A549 (cell line): ENCODE measurements at regions not wholly inside any gene's neighbourhood (a gene's known extent, or its start where the extent isn't known, plus 50 kb on each side); places are given as distances from the start of the nearest gene placed in this dataset.
"Not testable (repeated sequence)": the region's sequence is repeated elsewhere in the genome, so short reads cannot be mapped to it uniquely, and the experiment has no call there.

Experiments
- ATAC-seq, 2 experiments: fragments of 200-7000 bp in 1 of 2; fragments of >200 bp in 1 of 2; cut with Nextera tagmentation in 1 of 2; cut with Tn5 transposase in 1 of 2; 3 replicates each; pipeline versions ENCODE4 v1.8.0 to v1.9.1; 2018 to 2020; ENCODE audit warnings: mild to moderate bottlenecking in 1 of 2, moderate library complexity in 1 of 2
- CTCF ChIA-PET: fragments of 300-600 bp; sonication (Branson Sonifier 250); formaldehyde crosslinking; extraction: SDS; loops from one replicate; lab custom pipeline; 2021; ENCODE audit warnings: antibody characterized with exemption, inconsistent platforms; lab: Yijun Ruan, JAX
- POLR2A ChIA-PET: fragments of 350-600 bp; formaldehyde crosslinking; extraction: SDS; loops from one replicate; lab custom pipeline; 2021; ENCODE audit warnings: antibody characterized with exemption, inconsistent platforms; lab: Yijun Ruan, JAX
- DNase-seq, 2 experiments: peaks; one replicate each; pipeline versions ENCODE4 v3.0.0 to v3.0.0-alpha.2; 2011 to 2016; ENCODE audit warnings: low read depth in 1 of 2, low spot score in 1 of 2
- FAIRE-seq: peaks from 2 replicates; lab custom pipeline; 2011; peaks lifted over from hg19 to GRCh38; lab: Jason Lieb, UNC
- H3K27ac ChIP-seq, 2 experiments: fragments of >200 bp; sonication (Bioruptor Twin); formaldehyde crosslinking; 3 replicates each; pipeline ENCODE4 v1.5.1; 2016 to 2017
- H3K4me1 ChIP-seq: fragments of >200 bp; sonication (Bioruptor Twin); formaldehyde crosslinking; 3 replicates; pipeline ENCODE4 v1.6.1; 2016
- H3K4me2 ChIP-seq: fragments of >200 bp; sonication (Bioruptor Twin); formaldehyde crosslinking; 3 replicates; pipeline ENCODE4 v1.6.1; 2016
- H3K4me3 ChIP-seq: fragments of >200 bp; sonication (Bioruptor Twin); formaldehyde crosslinking; 3 replicates; pipeline ENCODE4 v1.5.1; 2016
- H3K9me3 ChIP-seq: fragments of >200 bp; sonication (Bioruptor Twin); formaldehyde crosslinking; 3 replicates; pipeline ENCODE4 v1.6.1; 2016
- CBX2 ChIP-seq: fragments of 200-600 bp; sonication (generic); IDR thresholded peaks from 2 replicates; pipeline ENCODE4 v1.6.1; 2016; ENCODE audit warnings: low read depth, mild to moderate bottlenecking, borderline replicate concordance
- CBX8 ChIP-seq: fragments of 200-600 bp; sonication (generic); IDR thresholded peaks from 2 replicates; pipeline ENCODE4 v1.6.1; 2016
- CHD2 ChIP-seq: fragments of 150-350 bp; IDR thresholded peaks from 2 replicates; pipeline ENCODE4 v1.6.1; 2014; ENCODE audit warnings: low read length; ENCODE audit not compliant: partially characterized antibody
- EP300 ChIP-seq, 2 experiments: fragments of >200 bp; sonication (Bioruptor Twin); formaldehyde crosslinking; IDR thresholded peaks; 2 replicates in 1 of 2; 3 replicates in 1 of 2; pipeline ENCODE4 v1.6.1; 2016 to 2017
- ESRRA ChIP-seq: fragments of 150-350 bp; IDR thresholded peaks from 2 replicates; pipeline ENCODE4 v1.6.1; 2014; ENCODE audit warnings: mild to moderate bottlenecking, low read length, borderline replicate concordance
- HEYL ChIP-seq: fragments of 250-450 bp; sonication (Bioruptor Pico); IDR thresholded peaks from 2 replicates; pipeline ENCODE4 v1.8.0; 2021; ENCODE audit warnings: mild to moderate bottlenecking, moderate library complexity
- HOXB13 ChIP-seq: fragments of 250-450 bp; sonication (Bioruptor Pico); IDR thresholded peaks from 2 replicates; pipeline ENCODE4 v1.5.0; 2020; ENCODE audit warnings: low read depth, mild to moderate bottlenecking, moderate library complexity
- NPAS2 ChIP-seq: fragments of 250-450 bp; sonication (Bioruptor Pico); IDR thresholded peaks from 2 replicates; pipeline ENCODE4 v1.8.0; 2022; ENCODE audit warnings: mild to moderate bottlenecking, moderate library complexity, borderline replicate concordance
- NR3C1 ChIP-seq: fragments of >200 bp; sonication (Bioruptor Twin); formaldehyde crosslinking; IDR thresholded peaks from 3 replicates; pipeline ENCODE4 v1.6.1; 2017
- PHF8 ChIP-seq: fragments of 200-600 bp; sonication (generic); IDR thresholded peaks from 2 replicates; pipeline ENCODE4 v1.6.1; 2016; ENCODE audit warnings: low read depth, mild to moderate bottlenecking, antibody characterized with exemption, moderate library complexity, borderline replicate concordance
- POLR2A ChIP-seq: IDR thresholded peaks from 2 replicates; pipeline ENCODE4 v1.6.1; 2012; ENCODE audit warnings: mild to moderate bottlenecking, low read length
- POLR2AphosphoS2 ChIP-seq: conservative IDR thresholded peaks from 2 replicates; pipeline ENCODE4 v1.6.1; 2012; ENCODE audit warnings: low read length, improper control_type of control experiment, inconsistent platforms
- RNF2 ChIP-seq: fragments of 200-600 bp; sonication (generic); IDR thresholded peaks from 2 replicates; pipeline ENCODE4 v1.6.1; 2016; ENCODE audit warnings: low read depth, mild to moderate bottlenecking, antibody characterized with exemption, moderate library complexity, borderline replicate concordance
- SMC3 ChIP-seq: fragments of >200 bp; sonication (Bioruptor Twin); formaldehyde crosslinking; IDR thresholded peaks from 3 replicates; pipeline ENCODE4 v1.6.1; 2018; ENCODE audit warnings: inconsistent platforms
- ZC3H11A ChIP-seq: fragments of 450-650 bp; IDR thresholded peaks from 2 replicates; pipeline ENCODE4 v1.6.1; 2014; ENCODE audit warnings: antibody characterized with exemption, mild to moderate bottlenecking
- ZFP36 ChIP-seq: fragments of 450-650 bp; IDR thresholded peaks from 2 replicates; pipeline ENCODE4 v1.6.1; 2014; ENCODE audit warnings: borderline replicate concordance; ENCODE audit not compliant: partially characterized antibody
- WGBS: methylation state at CpG from one replicate; pipeline ENCODE4 v1.1.6; 2017; ENCODE audit errors: missing lambda C conversion rate; 5-methylcytosine and 5-hydroxymethylcytosine counted together

GRCh38 chr4:95929448-95930064 lies 89.7 kb downstream of the PDHA2 start:
- H3K4me3 ChIP-seq = no peak overlapping the region
- no peak for ATAC-seq
- ChIA-PET CTCF (no interaction called here), POLR2A (no interaction called here)
- TF ChIP-seq ZFP36 = peak; percentile 22
- no peak for TF ChIP-seq ZC3H11A
- TF ChIP-seq POLR2AphosphoS2 = no peak
- no peaks in the 10 kb centered on the region for H3K9me3 ChIP-seq
- peak in 1 of 2 experiments; percentile 3 for DNase-seq
- no peak overlapping the region for H3K27ac ChIP-seq
- H3K4me1 ChIP-seq = no peaks in the 10 kb centered on the region
- H3K4me2 ChIP-seq = no peak overlapping the region
- 0% methylated on average over 1 of the region's 1 CpG for WGBS
- FAIRE-seq = no peak

GRCh38 chr4:95939141-95939540 lies 99.2 kb downstream of the PDHA2 start:
- FAIRE-seq = no peak
- Histone ChIP-seq H3K9me3 (no peaks in the 10 kb centered on the region), H3K4me3 (no peak overlapping the region), H3K27ac (no peak overlapping the region), H3K4me1 (no peaks in the 10 kb centered on the region), H3K4me2 (no peak overlapping the region)
- ChIA-PET POLR2A (no interaction called here), CTCF (no interaction called here)
- TF ChIP-seq NPAS2 (no peak), CBX2 (no peak)
- ATAC-seq = no peak
- WGBS = 20% methylated on average over 1 of the region's 1 CpG
- DNase-seq = no peak

- no peak overlapping the region for H3K27ac ChIP-seq
- ChIA-PET POLR2A (no interaction called here), CTCF (no interaction called here)
- TF ChIP-seq EP300 (IDR thresholded peaks at IDR 0.05) (no peak), POLR2AphosphoS2 (no peak), POLR2A (no peak), CBX8 (no peak), ESRRA (no peak), RNF2 (no peak), HOXB13 (CRISPR knock-in tag) (no peak), HEYL (CRISPR knock-in tag) (no peak)
- ATAC-seq (no peak), FAIRE-seq (no peak), DNase-seq (no peak)
- H3K9me3 ChIP-seq = no peaks in the 10 kb centered on the region
- no peaks in the 10 kb centered on the region for H3K4me1 ChIP-seq
- 13% methylated on average over 3 of the region's 3 CpGs for WGBS
- H3K4me3 ChIP-seq = no peak overlapping the region
- H3K4me2 ChIP-seq = no peak overlapping the region
Observed at GRCh38 chr4:95949136-95949765, 109.4 kb downstream of the PDHA2 start.

- no peak for TF ChIP-seq NPAS2
- no peak for TF ChIP-seq RNF2
- no peak for TF ChIP-seq SMC3
- TF ChIP-seq, all 56 proteins: peak for 0
- FAIRE-seq (no peak), ATAC-seq (no peak), DNase-seq (no peak)
- Histone ChIP-seq H3K9me3 (no peaks in the 10 kb centered on the region), H3K4me1 (no peaks in the 10 kb centered on the region), H3K4me2 (no peak overlapping the region), H3K27ac (no peak overlapping the region), H3K4me3 (no peak overlapping the region)
- ChIA-PET CTCF (no interaction called here), POLR2A (no interaction called here)
- WGBS = 82% methylated on average over 1 of the region's 1 CpG
Observed at GRCh38 chr4:95949808-95950207, 109.9 kb downstream of the PDHA2 start.

- CTCF ChIA-PET, POLR2A ChIA-PET, ATAC-seq, H3K9me3 ChIP-seq, H3K4me1 ChIP-seq, H3K4me3 ChIP-seq, H3K4me2 ChIP-seq, FAIRE-seq, H3K27ac ChIP-seq, DNase-seq: not testable (repeated sequence)
- WGBS = 0% methylated on average over 1 of the region's 2 CpGs
Observed at GRCh38 chr4:95952538-95952937, 112.6 kb downstream of the PDHA2 start.

- no peak overlapping the region for H3K4me2 ChIP-seq
- ATAC-seq (no peak), DNase-seq (no peak), FAIRE-seq (no peak)
- no peak overlapping the region for H3K27ac ChIP-seq
- POLR2A ChIA-PET = no interaction called here
- TF ChIP-seq CHD2 (no peak), PHF8 (no peak), NR3C1 (no peak)
- no peaks in the 10 kb centered on the region for H3K4me1 ChIP-seq
- H3K4me3 ChIP-seq = no peak overlapping the region
- WGBS = 61% methylated on average over 1 of the region's 1 CpG
- CTCF ChIA-PET = no interaction called here
- H3K9me3 ChIP-seq = no peaks in the 10 kb centered on the region
Observed at GRCh38 chr4:95956094-95956493, 116.2 kb downstream of the PDHA2 start.
